GM19463 (cell line): ENCODE measurements at regions not wholly inside any gene's neighbourhood (a gene's known extent, or its start where the extent isn't known, plus 50 kb on each side); places are given as distances from the start of the nearest gene placed in this dataset.
A peak's percentile ranks its signal among the peaks of the same experiment; 100 is the strongest.
"Not testable (repeated sequence)": the region's sequence is repeated elsewhere in the genome, so short reads cannot be mapped to it uniquely, and the experiment has no call there.

Experiments
- ATAC-seq: cut with Tn5 transposase; IDR thresholded peaks from one replicate; pipeline ENCODE4 v1.9.1; 2021; ENCODE audit warnings: mild to moderate bottlenecking, moderate library complexity; ENCODE audit not compliant: unreplicated experiment

DNA sequence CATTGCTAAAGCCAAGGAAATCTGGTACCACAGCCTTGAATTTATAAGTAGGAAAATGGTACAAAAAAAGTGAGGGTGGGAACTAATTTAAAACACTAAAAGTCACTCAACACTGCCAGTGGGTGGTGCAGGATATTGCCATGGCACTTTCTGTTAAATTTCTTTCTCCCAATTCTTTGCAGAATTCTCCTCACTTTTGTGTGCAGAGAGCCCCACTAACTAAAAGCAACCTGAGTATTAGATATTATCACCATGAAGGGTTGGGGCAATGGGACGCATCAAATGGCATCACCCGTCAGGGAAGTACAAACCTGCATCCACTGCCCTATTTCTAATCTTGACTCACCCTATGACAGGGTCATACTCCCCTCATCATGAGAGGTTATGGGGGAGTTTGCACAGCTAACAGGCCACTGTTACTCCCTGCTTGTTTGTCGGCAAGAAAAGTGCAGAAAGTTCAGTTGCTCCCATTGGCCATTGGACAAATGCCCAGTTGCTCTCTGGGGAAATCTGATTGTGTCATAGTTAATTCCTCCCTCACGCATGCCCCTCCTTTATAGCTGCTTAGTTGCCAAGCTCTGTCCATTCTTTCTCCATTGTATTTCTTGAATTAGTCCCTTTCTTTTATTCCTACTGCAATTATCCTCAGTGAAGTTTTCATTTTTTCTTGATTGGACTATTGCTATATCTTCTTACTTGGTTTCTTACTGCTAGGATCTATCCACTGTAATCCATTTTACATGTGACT, 93.8 kb upstream of the BLID start:
- ATAC-seq, result no peak

GRCh38 chr11:122207921-122208764, 92.1 kb upstream of the BLID start:
- no peak for ATAC-seq

DNA sequence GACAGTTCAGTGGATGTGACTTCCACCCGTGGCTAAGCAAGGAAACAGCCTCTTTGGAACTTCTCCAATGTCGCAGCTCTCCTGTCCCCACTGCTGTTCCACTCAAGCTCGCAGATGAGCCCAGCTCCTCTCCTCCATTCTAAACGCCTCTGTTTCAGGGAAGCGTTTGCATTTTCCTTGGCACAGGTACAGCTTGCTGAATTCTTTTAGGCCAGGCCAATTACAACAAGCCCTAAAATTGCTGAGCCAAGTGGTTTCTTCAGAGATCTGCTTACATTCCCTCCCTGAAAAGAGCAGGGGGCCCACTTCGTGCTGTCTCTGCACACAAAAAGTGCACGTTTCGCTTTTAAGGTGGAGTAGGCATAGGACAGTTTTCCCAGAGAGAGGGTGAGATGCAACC, 91.5 kb upstream of the BLID start:
- ATAC-seq, result no peak

GRCh38 chr11:122205036-122205435, 89.0 kb upstream of the BLID start:
- ATAC-seq, result no peak

DNA sequence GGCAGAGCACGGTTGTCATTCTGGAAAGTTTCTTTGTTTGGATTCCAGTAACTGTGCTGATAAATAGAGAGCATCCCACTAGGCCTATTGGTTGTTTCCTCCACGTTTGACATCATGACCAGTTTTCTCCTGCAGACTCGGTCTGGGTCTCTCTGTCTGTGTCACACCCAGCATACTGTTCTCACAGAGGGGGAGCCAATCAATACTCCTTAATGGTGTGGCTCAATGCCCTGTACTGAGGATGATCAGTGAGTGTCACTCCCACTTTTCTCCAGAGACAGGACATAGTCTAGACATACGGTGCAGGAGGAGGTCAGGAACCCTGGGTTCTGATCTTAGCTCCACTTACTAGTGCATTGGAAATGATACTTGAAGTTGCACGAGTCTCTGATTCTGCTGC, 88.2 kb upstream of the BLID start:
- no peak for ATAC-seq

DNA sequence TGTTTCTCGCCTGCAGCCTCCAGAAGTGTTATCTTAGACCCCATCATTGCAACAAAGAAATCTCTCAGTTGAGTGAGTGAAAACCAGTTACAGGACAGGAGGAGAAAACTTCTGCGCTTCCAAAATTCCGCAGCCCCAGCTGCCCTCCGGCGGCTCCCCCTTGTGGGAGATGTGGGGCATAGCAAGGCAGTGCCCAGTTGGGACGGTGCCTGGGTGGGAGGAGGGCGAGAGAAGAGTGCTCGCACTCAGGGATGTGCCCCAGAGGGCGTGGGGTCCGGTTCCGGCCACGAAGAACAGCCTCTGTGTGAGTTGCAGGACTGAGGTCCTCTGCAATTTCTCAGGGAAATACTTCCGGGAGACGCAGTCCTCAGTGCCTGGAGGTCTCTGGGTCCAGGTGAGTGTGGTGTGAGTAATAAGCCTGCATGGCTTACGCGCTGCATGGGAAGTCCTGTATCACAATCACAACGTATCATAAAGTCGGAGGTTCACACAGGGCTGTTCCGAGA, 87.0 kb upstream of the BLID start:
- ATAC-seq, result peak; percentile 65

GRCh38 chr11:122202161-122202950, 86.3 kb upstream of the BLID start:
- no peak for ATAC-seq

DNA sequence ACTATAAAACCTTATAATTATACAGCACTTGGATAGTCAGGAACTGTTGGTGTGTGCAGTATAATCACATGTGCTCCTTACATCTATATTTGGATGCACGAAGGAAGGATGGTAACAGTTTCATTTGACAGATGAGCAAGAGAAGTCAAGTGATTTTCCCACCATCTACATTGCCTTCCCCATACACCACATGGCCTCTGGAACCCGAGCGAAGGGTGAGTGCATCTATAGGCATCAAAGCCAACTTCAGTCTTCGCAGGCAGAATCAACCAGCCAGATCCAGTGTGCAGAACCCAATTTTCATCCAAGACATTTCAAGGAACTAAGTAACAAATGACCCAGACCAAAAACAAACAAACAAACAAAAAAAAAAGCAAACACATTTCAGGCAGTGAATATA, 85.1 kb upstream of the BLID start:
- ATAC-seq, result no peak

GRCh38 chr11:122199661-122200060, 83.6 kb upstream of the BLID start:
- ATAC-seq, result no peak

DNA sequence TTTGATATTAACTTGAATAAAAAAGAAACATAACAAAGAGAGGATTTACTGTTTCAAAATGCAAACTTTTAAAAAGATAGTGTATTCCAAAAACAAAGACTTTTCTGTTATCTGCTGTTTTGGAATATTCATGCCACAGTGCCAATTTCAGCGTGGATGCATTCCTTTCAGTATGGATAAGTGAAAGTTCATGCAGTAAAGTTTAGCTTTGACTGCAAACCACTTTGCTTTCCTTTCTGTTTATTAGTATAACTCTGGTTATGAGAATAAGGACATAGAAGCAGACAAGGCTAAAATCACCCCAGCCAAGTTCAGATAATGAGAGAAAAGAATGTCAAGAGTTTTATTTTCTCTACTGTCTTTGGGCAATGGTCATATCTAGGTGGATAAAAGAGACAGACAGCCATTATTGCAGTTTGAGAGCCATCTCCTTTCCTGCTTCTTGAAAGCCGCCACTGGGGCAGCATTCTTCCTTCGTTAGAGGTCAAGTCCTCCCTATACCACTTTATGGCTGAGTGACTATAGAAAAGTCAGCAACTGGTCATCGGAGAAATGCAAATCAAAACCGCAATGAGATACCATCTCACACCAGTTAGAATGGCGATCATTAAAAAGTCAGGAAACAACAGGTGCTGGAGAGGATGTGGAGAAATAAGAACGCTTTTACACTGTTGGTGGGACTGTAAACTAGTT, 82.4 kb upstream of the BLID start:
- ATAC-seq, result no peak

DNA sequence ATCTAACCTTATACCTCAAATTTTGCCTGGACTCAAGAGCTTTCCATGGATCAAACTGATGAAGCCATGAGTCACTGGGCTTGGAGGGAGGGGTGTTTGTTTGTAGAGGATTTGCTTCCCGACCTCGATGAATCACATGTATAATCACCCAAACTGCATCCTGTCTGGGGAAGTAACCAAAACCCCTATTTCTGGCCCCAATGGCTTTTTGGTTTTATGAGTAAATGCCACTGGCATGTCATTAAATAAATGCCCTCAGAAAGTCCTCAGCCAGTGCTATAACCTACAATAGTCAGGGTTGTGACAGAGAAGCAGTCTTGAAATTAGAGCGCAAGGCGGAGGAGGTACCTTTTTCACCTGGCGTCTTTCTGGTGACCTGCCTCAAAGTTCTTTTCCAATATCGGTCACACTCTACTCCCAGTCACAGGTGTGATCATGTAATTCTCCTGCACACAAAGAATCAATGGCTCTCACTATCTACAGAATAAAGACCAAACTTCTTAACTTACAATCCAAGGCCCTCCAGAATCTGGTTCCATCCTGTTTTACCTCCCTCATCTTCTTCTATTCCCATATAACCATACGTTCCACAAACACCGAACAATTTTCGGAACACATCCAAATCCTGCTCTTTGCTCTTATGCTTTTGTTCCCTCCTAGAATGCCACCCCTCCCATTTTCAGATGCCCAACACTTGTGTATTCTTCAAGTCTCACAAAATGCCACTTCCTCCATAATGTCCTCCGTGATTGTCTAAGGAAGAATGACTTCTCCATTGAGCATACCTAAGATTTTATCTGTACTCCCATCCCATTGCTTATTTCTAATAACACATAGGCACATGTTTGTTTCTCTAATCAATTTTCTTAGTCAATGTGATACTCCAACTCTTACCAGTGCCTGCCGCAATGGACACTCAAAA, 81.3 kb upstream of the BLID start:
- no peak for ATAC-seq

- no peak for ATAC-seq
Measured at GRCh38 chr11:122195790-122196189, 79.8 kb upstream of the BLID start.

DNA sequence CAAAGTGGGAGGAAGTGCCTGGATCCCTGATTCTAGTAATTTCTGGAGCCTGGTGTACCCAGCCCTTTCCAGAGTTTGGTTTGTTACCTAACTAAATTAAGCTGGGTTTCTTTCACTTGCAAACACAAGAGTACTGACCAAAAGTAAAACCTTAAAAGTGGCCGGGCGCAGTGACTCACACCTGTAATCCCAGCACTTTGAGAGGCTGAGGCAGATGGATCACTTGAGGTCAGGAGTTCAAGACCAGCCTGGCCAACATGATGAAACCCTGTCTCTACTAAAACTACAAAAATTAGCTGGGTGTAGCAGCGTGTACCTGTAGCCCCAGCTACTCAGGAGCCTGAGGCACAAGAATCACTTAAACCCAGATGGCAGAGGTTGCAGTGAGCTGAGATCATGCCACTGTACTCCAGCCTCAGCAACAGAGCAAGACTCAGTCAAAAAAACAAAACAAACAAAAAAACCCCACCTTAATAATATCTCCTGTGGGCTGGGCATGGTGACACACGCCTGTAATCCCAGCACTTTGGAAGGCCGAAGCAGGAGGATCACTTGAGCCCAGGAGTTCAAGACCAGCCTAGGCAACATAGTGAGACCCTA, 78.0 kb upstream of the BLID start:
- not testable (repeated sequence) for ATAC-seq

DNA sequence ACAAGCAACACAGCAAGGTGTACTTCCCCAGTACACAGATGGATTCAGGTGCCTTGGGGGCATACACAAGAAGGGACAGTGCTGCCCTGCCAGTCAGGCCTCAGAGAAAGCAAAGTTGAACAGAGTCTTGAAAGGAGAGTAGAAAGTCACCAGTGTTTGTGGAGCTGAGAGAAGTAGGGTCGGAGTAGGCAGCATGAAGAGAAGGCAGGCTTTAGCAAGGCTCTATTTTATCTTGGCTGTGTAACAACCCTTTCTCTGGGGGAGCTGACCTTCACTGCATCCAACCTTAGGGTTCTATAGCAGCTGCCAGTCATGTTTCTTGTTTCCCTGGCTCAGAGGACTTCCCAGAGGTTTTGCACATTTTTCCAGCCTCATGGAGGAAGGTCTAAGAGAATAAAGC, 77.4 kb upstream of the BLID start:
- no peak for ATAC-seq

GRCh38 chr11:122192634-122193255, 76.7 kb upstream of the BLID start:
- ATAC-seq, result no peak

DNA sequence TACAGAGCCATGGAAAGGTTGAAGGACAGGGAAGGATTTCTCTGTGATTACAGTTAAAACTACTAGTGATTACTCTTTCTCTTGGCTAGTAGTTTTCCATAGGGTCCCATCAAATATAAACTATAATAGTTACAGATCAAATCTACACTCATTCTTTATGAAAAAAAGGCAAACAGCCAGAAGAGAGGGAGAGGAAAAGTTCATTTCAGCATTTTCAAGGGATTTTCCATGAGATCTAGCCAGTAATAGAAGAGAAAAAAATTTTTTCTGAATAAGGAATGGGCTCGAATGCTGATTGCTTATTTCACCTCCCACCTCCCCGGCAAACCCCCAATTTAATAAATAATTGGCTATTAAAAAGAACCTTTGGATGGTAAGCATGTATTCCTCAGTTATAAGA, 74.8 kb upstream of the BLID start:
- no peak for ATAC-seq

GRCh38 chr11:122189229-122189628, 73.2 kb upstream of the BLID start:
- ATAC-seq, result no peak

DNA sequence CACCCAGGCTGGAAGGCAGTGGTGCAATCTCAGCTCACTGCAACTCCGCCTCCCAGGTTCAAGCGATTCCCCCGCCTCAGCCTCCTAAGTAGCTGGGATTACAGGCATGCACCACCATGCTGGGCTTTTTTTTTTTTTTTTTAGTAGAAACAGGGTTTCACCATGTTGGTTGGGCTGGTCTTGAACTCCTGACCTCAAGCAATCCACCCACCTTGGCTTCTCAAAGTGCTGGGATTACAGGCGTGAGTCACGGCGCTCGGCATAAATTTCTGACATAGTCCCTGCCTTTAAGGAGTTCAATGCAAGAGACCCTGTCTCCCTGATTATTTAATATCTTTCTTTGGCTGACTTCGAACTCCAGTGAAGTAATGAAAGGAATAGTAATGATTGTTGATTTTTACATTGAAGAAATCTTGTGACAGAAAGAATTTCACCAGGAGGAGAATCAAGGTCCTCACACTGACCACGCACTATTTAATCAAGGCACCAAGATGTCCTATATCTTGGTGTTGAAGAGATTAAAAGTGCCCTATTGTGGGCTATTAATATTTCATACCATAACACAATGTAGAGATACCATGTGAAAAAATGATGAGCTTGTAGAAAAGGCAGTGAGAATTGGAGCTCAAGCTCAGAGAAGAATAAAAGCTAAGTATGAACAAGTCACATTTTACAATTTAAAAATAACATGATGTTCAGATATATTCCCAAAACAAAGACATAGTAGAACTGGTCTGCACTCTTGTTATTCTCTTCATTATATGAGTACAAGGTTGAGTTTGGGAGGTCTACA, 71.6 kb upstream of the BLID start:
- no peak for ATAC-seq
